K562 (cell line): ENCODE measurements at regions not wholly inside any gene's neighbourhood (a gene's known extent, or its start where the extent isn't known, plus 50 kb on each side); places are given as distances from the start of the nearest gene placed in this dataset.
"Not testable (repeated sequence)": the region's sequence is repeated elsewhere in the genome, so short reads cannot be mapped to it uniquely, and the experiment has no call there.

Experiments used
- ATAC-seq: fragments of 200-7000 bp; cut with Tn5 transposase; 3 replicates; pipeline ENCODE4 v1.9.1; 2020; ENCODE audit warnings: moderate library complexity
- BruUV-seq: library from RNA; stranded (reverse); fragments of 400-500 nt; replicated peaks from 2 replicates; lab custom pipeline; 2021; lab: Mats Ljungman, UMichigan
- CTCF ChIA-PET: fragments of 300-600 bp; formaldehyde crosslinking; extraction: SDS; loops from one replicate; lab custom pipeline; 2021; ENCODE audit warnings: low intra/inter-chr PET ratio; lab: Yijun Ruan, JAX
- POLR2A ChIA-PET: fragments of 300-600, 350-650 bp; sonication (Branson Sonifier 250); formaldehyde crosslinking; extraction: SDS; loops from one replicate; lab custom pipeline; 2021; ENCODE audit warnings: antibody characterized with exemption, inconsistent platforms; lab: Yijun Ruan, JAX
- DNase-seq, 4 experiments: peaks; one replicate each; pipeline versions ENCODE4 v3.0.0 to v3.0.0-alpha.2; 2011 to 2018; ENCODE audit warnings: low spot score in 3 of 4, mixed read lengths in 3 of 4; ENCODE audit errors: extremely low read depth in 1 of 4
- FAIRE-seq: peaks from 2 replicates; lab custom pipeline; 2011; peaks lifted over from hg19 to GRCh38; lab: Jason Lieb, UNC
- H2AFZ ChIP-seq: 2 replicates; pipeline ENCODE4 v1.6.0; 2011; ENCODE audit warnings: low read depth, low read length, control low read depth, inconsistent platforms
- H3K27ac ChIP-seq: fragments of 200-600 bp; 3 replicates; pipeline ENCODE4 v1.8.0; 2011; ENCODE audit warnings: low read depth, mild to moderate bottlenecking, control low read depth, inconsistent platforms, low read length, moderate library complexity, mixed read lengths; ENCODE audit errors: extremely low read depth
- H3K27me3 ChIP-seq, 2 experiments: fragments of 300-600 bp in 1 of 2; 2 replicates in 1 of 2; 3 replicates in 1 of 2; pipeline versions ENCODE4 v1.6.0 to v1.8.0; 2011; ENCODE audit warnings: inconsistent platforms in 2 of 2, low read length in 2 of 2, mild to moderate bottlenecking in 1 of 2, mixed read lengths in 1 of 2, moderate library complexity in 1 of 2; ENCODE audit not compliant: control insufficient read depth in 2 of 2, insufficient read depth in 2 of 2
- H3K36me3 ChIP-seq: fragments of 300-600 bp; 3 replicates; pipeline ENCODE4 v1.8.0; 2011; ENCODE audit warnings: mild to moderate bottlenecking, low read length, inconsistent platforms; ENCODE audit not compliant: control insufficient read depth, insufficient read depth
- H3K4me1 ChIP-seq, 2 experiments: fragments of 200-600 bp in 1 of 2; replicated peaks in 1 of 2; 2 replicates in 1 of 2; 3 replicates in 1 of 2; pipeline versions ENCODE4 v1.5.1 to v1.8.0; 2011; ENCODE audit warnings: inconsistent platforms in 2 of 2, low read length in 2 of 2, mild to moderate bottlenecking in 1 of 2, mixed read lengths in 1 of 2, moderate library complexity in 1 of 2; ENCODE audit not compliant: control insufficient read depth in 2 of 2, insufficient read depth in 2 of 2
- H3K4me2 ChIP-seq: 2 replicates; pipeline ENCODE4 v1.6.1; 2011; ENCODE audit warnings: low read length, control low read depth, inconsistent platforms, mixed read lengths; ENCODE audit not compliant: insufficient read depth
- H3K4me3 ChIP-seq: fragments of 200-600 bp; sonication (generic), shearing (Covaris generic); 2 replicates; pipeline ENCODE4 v1.5.1; 2016; ENCODE audit warnings: control low read depth, inconsistent platforms
- H3K79me2 ChIP-seq: fragments of 200-600 bp; 3 replicates; pipeline ENCODE4 v1.8.0; 2011; ENCODE audit warnings: low read length, inconsistent platforms; ENCODE audit not compliant: control insufficient read depth, insufficient read depth
- H3K9ac ChIP-seq, 2 experiments: 2 replicates each; pipeline versions ENCODE4 v1.6.0 to v1.6.1; 2011; ENCODE audit warnings: low read depth in 2 of 2, low read length in 2 of 2, control low read depth in 1 of 2, inconsistent platforms in 1 of 2, mild to moderate bottlenecking in 1 of 2, mixed read lengths in 1 of 2; ENCODE audit not compliant: insufficient read depth in 1 of 2
- H3K9me1 ChIP-seq: one replicate; pipeline ENCODE4 v1.6.0; 2011; ENCODE audit warnings: inconsistent platforms, mild to moderate bottlenecking, low read length, moderate library complexity; ENCODE audit not compliant: control insufficient read depth, insufficient read depth
- H3K9me3 ChIP-seq: replicated peaks from 2 replicates; pipeline ENCODE4 v1.5.1; 2011; ENCODE audit warnings: low read depth, low read length, inconsistent platforms; ENCODE audit not compliant: control insufficient read depth, insufficient read depth
- H4K20me1 ChIP-seq: replicated peaks from 2 replicates; pipeline ENCODE4 v1.6.1; 2011; ENCODE audit warnings: low read length, inconsistent platforms, mixed read lengths; ENCODE audit not compliant: control insufficient read depth, insufficient read depth
- RBM25 ChIP-seq: fragments of 200-400 bp; formaldehyde crosslinking; IDR thresholded peaks from 2 replicates; pipeline ENCODE4 v1.6.1; 2018; ENCODE audit warnings: low read length, low read depth, moderate library complexity; ENCODE audit not compliant: severe bottlenecking
- RBM39 ChIP-seq: fragments of 200-400 bp; formaldehyde crosslinking; optimal IDR thresholded peaks from 2 replicates; pipeline ENCODE3; 2018; ENCODE audit warnings: low read depth, low read length
- WGBS: fragments of 100-300 bp; shearing (Covaris generic); methylation state at CpG from one replicate; pipeline ENCODE4 v1.1.6; 2016; ENCODE audit warnings: low coverage, mixed read lengths; ENCODE audit not compliant: insufficient coverage; ENCODE audit errors: missing lambda C conversion rate; 5-methylcytosine and 5-hydroxymethylcytosine counted together
- in situ Hi-C: fragments of 300-500 bp; cut with MboI; formaldehyde crosslinking; loops from 4 replicates; pipeline ENCODE4 v1.15.0; 2018; ENCODE audit warnings: inconsistent platforms, mixed read lengths
- intact Hi-C: fragments of 100-400 bp; cut with micrococcal nuclease; formaldehyde crosslinking; loops from 2 replicates; pipeline ENCODE4 v1.14.2; 2022
- TF ChIP-seq, protein P1 (sequence below): IDR thresholded peaks from 2 replicates; pipeline ENCODE4 v1.6.1; 2016; ENCODE audit warnings: missing genetic modification characterization, missing compliant biosample characterization
- TF ChIP-seq, protein P2 (sequence below): sonication (generic); formaldehyde crosslinking; IDR thresholded peaks from 2 replicates; pipeline ENCODE4 v1.8.1; 2022; ENCODE audit warnings: missing genetic modification reagents

DNA sequence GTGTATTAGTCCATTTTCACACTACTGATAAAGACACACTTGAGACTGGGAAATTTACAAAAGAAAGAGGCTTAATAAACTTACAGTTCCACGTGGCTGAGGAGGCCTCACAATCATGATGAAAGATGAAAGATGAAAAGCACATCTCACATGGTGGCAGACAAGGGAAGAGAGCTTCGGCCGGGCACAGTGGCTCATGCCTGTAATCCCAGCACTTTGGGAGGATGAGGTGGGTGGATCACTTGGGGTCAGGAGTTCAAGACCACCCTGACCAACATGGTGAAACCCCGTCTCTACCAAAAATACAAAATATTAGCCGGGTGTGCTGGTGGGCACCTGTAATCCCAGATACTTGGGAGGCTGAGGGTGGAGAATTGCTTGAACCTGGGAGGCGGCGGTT is 682.7 kb downstream of the PTPRU start:
- ATAC-seq, H3K9me3 ChIP-seq, H3K9ac ChIP-seq, H4K20me1 ChIP-seq, DNase-seq, H3K9me1 ChIP-seq, H3K36me3 ChIP-seq, H3K4me2 ChIP-seq, H3K4me1 ChIP-seq, H3K27me3 ChIP-seq, FAIRE-seq, H3K4me3 ChIP-seq, intact Hi-C loops, H2AFZ ChIP-seq, H3K27ac ChIP-seq, in situ Hi-C loops, CTCF ChIA-PET, H3K79me2 ChIP-seq, BruUV-seq, POLR2A ChIA-PET: not testable (repeated sequence)
- WGBS, result 0% methylated on average over 7 of the region's 7 CpGs

DNA sequence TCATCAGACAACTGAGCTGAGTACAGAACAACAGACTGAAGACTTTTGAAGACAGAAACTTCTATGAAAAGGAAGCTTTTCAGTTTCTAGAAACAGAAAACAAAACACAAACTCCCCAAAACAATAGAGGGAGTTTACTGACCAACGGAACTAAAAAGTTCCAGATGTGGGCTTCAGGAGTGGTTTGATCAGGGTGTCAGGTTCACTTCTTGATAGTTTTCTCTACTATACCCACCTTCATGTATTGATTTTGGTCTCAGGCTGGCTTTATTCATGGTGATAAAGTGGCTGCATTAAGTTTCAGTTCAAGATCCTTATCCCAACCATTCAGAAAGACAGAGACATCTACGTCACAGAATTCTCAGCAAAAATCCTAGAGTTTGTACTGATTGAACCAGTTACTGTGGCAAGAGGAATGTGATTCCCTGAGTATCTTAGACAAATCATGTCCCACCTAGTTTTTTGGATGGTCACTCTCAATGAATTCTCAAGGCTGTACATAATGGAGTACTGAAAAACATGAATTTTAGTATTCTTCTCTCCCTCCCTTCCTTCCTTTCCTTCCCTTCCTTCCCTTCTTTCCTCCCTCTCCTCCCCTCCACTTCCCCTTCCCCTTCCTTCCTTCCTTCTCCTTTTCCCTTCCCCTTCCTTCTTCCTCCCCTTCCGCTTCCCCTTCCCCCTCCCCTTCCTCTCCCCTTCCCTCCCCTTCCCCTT is 680.5 kb downstream of the PTPRU start:
- Histone ChIP-seq H3K4me2 (no peak overlapping the region), H4K20me1 (0 out of 2 replicates have a peak, but pooled peaks cover 4% of the 10 kb centered on the region), H3K27me3 (no peaks in the 10 kb centered on the region; a peak in 1 of 5 replicates), H3K27ac (no peak overlapping the region), H3K4me3 (no peak overlapping the region), H3K36me3 (no peaks in the 10 kb centered on the region), H3K9me3 (no peaks in the 10 kb centered on the region), H3K79me2 (no peaks in the 10 kb centered on the region), H3K4me1 (no peaks in the 10 kb centered on the region), H3K9me1 (no peaks in the 10 kb centered on the region), H2AFZ (no peak overlapping the region), H3K9ac (no peak overlapping the region)
- in situ Hi-C loops, result no loop called here
- no peak for ATAC-seq
- no peak for FAIRE-seq
- no TSS peak for BruUV-seq
- intact Hi-C loops, result no loop called here
- WGBS, result 0% methylated on average over 2 of the region's 3 CpGs
- DNase-seq, result no peak
- ChIA-PET POLR2A (no interaction called here), CTCF (no interaction called here)
- TF ChIP-seq RBM25 (peak; percentile 74), RBM39 (no peak)
- TF ChIP-seq, protein P1, sequence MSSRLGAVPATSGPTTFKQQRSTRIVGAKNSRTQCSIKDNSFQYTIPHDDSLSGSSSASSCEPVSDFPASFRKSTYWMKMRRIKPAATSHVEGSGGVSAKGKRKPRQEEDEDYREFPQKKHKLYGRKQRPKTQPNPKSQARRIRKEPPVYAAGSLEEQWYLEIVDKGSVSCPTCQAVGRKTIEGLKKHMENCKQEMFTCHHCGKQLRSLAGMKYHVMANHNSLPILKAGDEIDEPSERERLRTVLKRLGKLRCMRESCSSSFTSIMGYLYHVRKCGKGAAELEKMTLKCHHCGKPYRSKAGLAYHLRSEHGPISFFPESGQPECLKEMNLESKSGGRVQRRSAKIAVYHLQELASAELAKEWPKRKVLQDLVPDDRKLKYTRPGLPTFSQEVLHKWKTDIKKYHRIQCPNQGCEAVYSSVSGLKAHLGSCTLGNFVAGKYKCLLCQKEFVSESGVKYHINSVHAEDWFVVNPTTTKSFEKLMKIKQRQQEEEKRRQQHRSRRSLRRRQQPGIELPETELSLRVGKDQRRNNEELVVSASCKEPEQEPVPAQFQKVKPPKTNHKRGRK (tag), result 0 out of 2 replicates have a peak, but pooled peaks have one; percentile 48
- TF ChIP-seq, protein P2, sequence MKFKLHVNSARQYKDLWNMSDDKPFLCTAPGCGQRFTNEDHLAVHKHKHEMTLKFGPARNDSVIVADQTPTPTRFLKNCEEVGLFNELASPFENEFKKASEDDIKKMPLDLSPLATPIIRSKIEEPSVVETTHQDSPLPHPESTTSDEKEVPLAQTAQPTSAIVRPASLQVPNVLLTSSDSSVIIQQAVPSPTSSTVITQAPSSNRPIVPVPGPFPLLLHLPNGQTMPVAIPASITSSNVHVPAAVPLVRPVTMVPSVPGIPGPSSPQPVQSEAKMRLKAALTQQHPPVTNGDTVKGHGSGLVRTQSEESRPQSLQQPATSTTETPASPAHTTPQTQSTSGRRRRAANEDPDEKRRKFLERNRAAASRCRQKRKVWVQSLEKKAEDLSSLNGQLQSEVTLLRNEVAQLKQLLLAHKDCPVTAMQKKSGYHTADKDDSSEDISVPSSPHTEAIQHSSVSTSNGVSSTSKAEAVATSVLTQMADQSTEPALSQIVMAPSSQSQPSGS (CRISPR knock-in tag), result no peak
